Pancreas (tissue), 10 donors: ENCODE measurements at regions not wholly inside any gene's neighbourhood (a gene's known extent, or its start where the extent isn't known, plus 50 kb on each side); places are given as distances from the start of the nearest gene placed in this dataset.

ENCODE experiments used
- ATAC-seq, 4 donors: fragments of 200-7000 bp; cut with Tn5 transposase; one replicate each; pipeline versions ENCODE4 v1.8.0 to v1.9.1; 2020; ENCODE audit warnings: mild to moderate bottlenecking in 4 of 4, moderate library complexity in 4 of 4
- DNase-seq, 6 donors: peaks; one replicate each; pipeline ENCODE4 v3.0.0-alpha.2; 2020
- FAIRE-seq: peaks from 2 replicates; lab custom pipeline; 2012; peaks lifted over from hg19 to GRCh38; lab: Jason Lieb, UNC
- H3K27ac ChIP-seq, 4 donors: fragments of 200-600 bp; sonication (generic); 1 replicate in 3 of 4; 2 replicates in 1 of 4; pipeline versions ENCODE4 v1.5.0 to v1.8.0; 2020
- H3K27me3 ChIP-seq, 4 donors: fragments of 200-600 bp; one replicate each; pipeline ENCODE4 v1.8.0; 2021
- H3K36me3 ChIP-seq, 3 donors: fragments of 200-600 bp; sonication (generic) in 1 of 3; one replicate each; pipeline versions ENCODE4 v1.5.0 to v1.8.0; 2020 to 2021
- H3K4me1 ChIP-seq, 3 donors: fragments of 200-600 bp; one replicate each; pipeline ENCODE4 v1.8.0; 2021
- H3K4me3 ChIP-seq, 4 donors: fragments of 200-600 bp; sonication (generic) in 2 of 4; one replicate each; pipeline versions ENCODE4 v1.5.0 to v1.8.0; 2020 to 2021
- H3K9me3 ChIP-seq, 4 donors: fragments of 200-600 bp; one replicate each; pipeline ENCODE4 v1.8.0; 2021
- CTCF ChIP-seq, 4 donors: fragments of 200-600 bp; sonication (generic) in 3 of 4; IDR thresholded peaks; one replicate each; pipeline versions ENCODE4 v1.5.0 to v1.8.0; 2021; ENCODE audit warnings: antibody characterized with exemption in 4 of 4
- WGBS, 2 donors: extraction: QIAGEN DNeasy Blood & Tissue Kit; methylation state at CpG; one replicate each; pipeline ENCODE4 v1.1.7; 2013; 5-methylcytosine and 5-hydroxymethylcytosine counted together
- intact Hi-C, 3 donors: fragments of 100-400 bp; cut with DNase I; formaldehyde crosslinking; loops; one replicate each; pipeline versions ENCODE4 v1.11.1 to v1.14.2; 2022
- donor health status: healthy with polysubstance abuse.
- donor health status: DM: no; HTN: no; CAD: no; lungs with moderate emphysema.
- donor health status: DM: no; HTN: no; CAD: no.
- donor health status: control.
- donor health status: control.
- donor health status: Bipolar disorder and iron deficiency.
- donor health status: DM: yes; HTN: yes; CAD: no.
- donor health status: DM: no; HTN: no; CAD: no.
- donor health status: DM: no; HTN: no; CAD: no.
- donor health status: DM: yes; HTN: yes; CAD: no.

- no peak for FAIRE-seq
- H3K36me3 ChIP-seq, result no peaks in the 10 kb centered on the region
- DNase-seq, result no peak
Measured at GRCh38 chr7:137078781-137079180, 210.3 kb downstream of the CHRM2 start.

GRCh38 chr7:137074391-137075030 lies 206.1 kb downstream of the CHRM2 start:
- no peak for TF ChIP-seq CTCF (IDR thresholded peaks at IDR 0.05)
- DNase-seq (no peak), ATAC-seq (no peak), FAIRE-seq (no peak)
- intact Hi-C loops, result no loop called here
- Histone ChIP-seq H3K27me3 (no peaks in the 10 kb centered on the region), H3K9me3 (no peaks in the 10 kb centered on the region), H3K27ac (no peak overlapping the region), H3K4me1 (no peaks in the 10 kb centered on the region), H3K36me3 (no peaks in the 10 kb centered on the region), H3K4me3 (no peak overlapping the region)
- WGBS, 2 donors, result 42 to 45% methylated on average over 2 of the region's 2 CpGs

More at GRCh38 chr7:137078781-137079180, 210.3 kb downstream of the CHRM2 start:
- TF ChIP-seq CTCF (IDR thresholded peaks at IDR 0.05), result no peak
- ATAC-seq, result no peak
- H3K27me3 ChIP-seq, result no peaks in the 10 kb centered on the region
- no peak overlapping the region for H3K4me3 ChIP-seq
- intact Hi-C loops, result no loop called here
- 65 to 85% methylated on average over 2 of the region's 2 CpGs for WGBS, 2 donors
- peaks cover 0 to 5% (median 0%) of the 10 kb centered on the region in 3 donors for H3K4me1 ChIP-seq
- H3K9me3 ChIP-seq, result no peaks in the 10 kb centered on the region
- H3K27ac ChIP-seq, result no peak overlapping the region

- TF ChIP-seq CTCF (IDR thresholded peaks at IDR 0.05), result no peak
- H3K36me3 ChIP-seq, result no peaks in the 10 kb centered on the region
- intact Hi-C loops, result no loop called here
- no peak overlapping the region for H3K4me3 ChIP-seq
- FAIRE-seq, result no peak
- H3K4me1 ChIP-seq, result no peaks in the 10 kb centered on the region
- no peak for ATAC-seq
- no peak overlapping the region for H3K27ac ChIP-seq
- H3K27me3 ChIP-seq, result no peaks in the 10 kb centered on the region
- 85 to 97% methylated on average over 3 of the region's 3 CpGs for WGBS, 2 donors
- H3K9me3 ChIP-seq, result no peaks in the 10 kb centered on the region
- DNase-seq, result no peak
Measured at GRCh38 chr7:137073571-137074325, 205.3 kb downstream of the CHRM2 start.
